Gastrocnemius medialis (tissue), 4 donors: ENCODE measurements at regions not wholly inside any gene's neighbourhood (a gene's known extent, or its start where the extent isn't known, plus 50 kb on each side); places are given as distances from the start of the nearest gene placed in this dataset.

Source experiments
- ATAC-seq, 2 donors: fragments of 150-250 bp; one replicate each; pipeline ENCODE4 v1.9.1; 2016
- DNase-seq, 2 donors: peaks; one replicate each; pipeline ENCODE4 v3.0.0-alpha.2; 2019
- H3K27ac ChIP-seq, 4 donors: fragments of 200-600 bp; sonication (generic); 1 replicate in 1 of 4; 2 replicates in 3 of 4; pipeline ENCODE4 v1.5.1; 2016 to 2018; ENCODE audit warnings: mild to moderate bottlenecking in 2 of 4, moderate library complexity in 1 of 4
- H3K27me3 ChIP-seq, 3 donors: fragments of 200-600 bp; sonication (generic) in 2 of 3; 1 replicate in 1 of 3; 2 replicates in 2 of 3; pipeline versions ENCODE4 v1.5.1 to v1.6.0; 2016 to 2019; ENCODE audit warnings: mild to moderate bottlenecking in 1 of 3, moderate library complexity in 1 of 3
- H3K36me3 ChIP-seq, 2 donors: fragments of 200-600 bp; sonication (generic) in 1 of 2; one replicate each; pipeline ENCODE4 v1.5.1; 2017 to 2018
- H3K4me1 ChIP-seq, 2 donors: fragments of 200-600 bp; sonication (generic) in 1 of 2; one replicate each; pipeline ENCODE4 v1.5.1; 2016 to 2017; ENCODE audit warnings: mild to moderate bottlenecking in 2 of 2
- H3K4me3 ChIP-seq, 4 donors: fragments of 200-600 bp; sonication (generic) in 3 of 4; 1 replicate in 1 of 4; 2 replicates in 3 of 4; pipeline ENCODE4 v1.5.1; 2016 to 2019; ENCODE audit warnings: mild to moderate bottlenecking in 2 of 4
- H3K9me3 ChIP-seq, 3 donors: fragments of 200-600 bp; sonication (generic) in 2 of 3; 1 replicate in 1 of 3; 2 replicates in 2 of 3; pipeline ENCODE4 v1.5.1; 2016 to 2019
- POLR2A ChIP-seq, 2 donors: fragments of 450-650 bp; IDR thresholded peaks; one replicate each; pipeline ENCODE4 v1.6.1; 2017; ENCODE audit warnings: antibody characterized with exemption in 2 of 2, mild to moderate bottlenecking in 2 of 2, moderate library complexity in 2 of 2
- in situ Hi-C, 4 donors: fragments of 200-750 bp; cut with MboI; loops; one replicate each; pipeline versions ENCODE4 v1.15.0 to v1.8.0; 2017; ENCODE audit warnings: low sequenced_read_pairs in 4 of 4
- intact Hi-C: fragments of 100-400 bp; cut with DNase I; formaldehyde crosslinking; loops from one replicate; pipeline ENCODE4 v1.15.1; 2023; ENCODE audit warnings: low total_unique reads
- TF ChIP-seq, protein P1 (sequence below), 5 experiments: fragments of 450-650 bp in 3 of 5; fragments of 200-600 bp in 2 of 5; sonication (generic) in 2 of 5; IDR thresholded peaks in 4 of 5; conservative IDR thresholded peaks in 1 of 5; 1 replicate in 4 of 5; 2 replicates in 1 of 5; pipeline ENCODE4 v1.5.1; 2016 to 2019; ENCODE audit warnings: antibody characterized with exemption in 5 of 5, mild to moderate bottlenecking in 3 of 5, moderate library complexity in 3 of 5

DNA sequence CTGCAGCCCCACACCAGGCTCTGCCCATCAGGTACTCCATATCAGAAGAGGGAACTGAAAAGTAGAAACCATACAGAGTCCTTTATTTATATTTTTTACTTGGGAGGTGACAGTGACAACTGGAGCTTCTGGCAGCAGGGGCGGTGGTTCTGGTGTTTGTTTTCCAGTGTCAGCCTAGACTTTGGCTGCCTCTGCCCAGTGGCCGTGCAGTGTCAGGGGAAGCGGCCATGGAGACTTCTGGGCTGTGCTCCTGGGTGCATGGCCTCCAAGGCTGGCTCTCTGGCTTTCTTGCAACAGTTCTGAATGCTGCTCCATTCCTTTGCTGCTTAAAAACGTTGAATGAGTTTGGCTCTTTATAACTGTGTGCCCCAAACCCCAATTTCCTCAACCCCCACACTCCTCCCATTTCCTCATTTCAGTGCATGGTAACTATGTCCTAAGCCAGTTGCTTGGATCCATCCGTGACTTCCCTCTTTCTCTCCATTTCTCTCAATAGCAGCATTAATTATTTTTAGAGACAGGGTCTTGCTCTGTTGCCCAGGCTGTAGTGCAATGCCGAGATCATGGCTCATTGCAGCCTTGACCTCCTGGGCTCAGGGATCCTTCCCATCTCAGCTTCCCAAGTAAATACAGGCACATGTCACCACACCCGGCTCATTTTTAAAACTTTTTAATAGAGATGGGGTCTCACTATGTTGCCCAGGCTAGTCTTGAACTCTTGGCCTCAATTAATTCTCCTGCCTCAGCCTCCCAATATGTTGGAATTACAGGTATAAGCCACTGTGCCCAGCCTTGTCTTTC is 141.1 kb upstream of the SGK1 start:
- ATAC-seq = peak; percentile 39 to 81
- no peak for TF ChIP-seq POLR2A (IDR thresholded peaks at IDR 0.05)
- TF ChIP-seq, protein P1, sequence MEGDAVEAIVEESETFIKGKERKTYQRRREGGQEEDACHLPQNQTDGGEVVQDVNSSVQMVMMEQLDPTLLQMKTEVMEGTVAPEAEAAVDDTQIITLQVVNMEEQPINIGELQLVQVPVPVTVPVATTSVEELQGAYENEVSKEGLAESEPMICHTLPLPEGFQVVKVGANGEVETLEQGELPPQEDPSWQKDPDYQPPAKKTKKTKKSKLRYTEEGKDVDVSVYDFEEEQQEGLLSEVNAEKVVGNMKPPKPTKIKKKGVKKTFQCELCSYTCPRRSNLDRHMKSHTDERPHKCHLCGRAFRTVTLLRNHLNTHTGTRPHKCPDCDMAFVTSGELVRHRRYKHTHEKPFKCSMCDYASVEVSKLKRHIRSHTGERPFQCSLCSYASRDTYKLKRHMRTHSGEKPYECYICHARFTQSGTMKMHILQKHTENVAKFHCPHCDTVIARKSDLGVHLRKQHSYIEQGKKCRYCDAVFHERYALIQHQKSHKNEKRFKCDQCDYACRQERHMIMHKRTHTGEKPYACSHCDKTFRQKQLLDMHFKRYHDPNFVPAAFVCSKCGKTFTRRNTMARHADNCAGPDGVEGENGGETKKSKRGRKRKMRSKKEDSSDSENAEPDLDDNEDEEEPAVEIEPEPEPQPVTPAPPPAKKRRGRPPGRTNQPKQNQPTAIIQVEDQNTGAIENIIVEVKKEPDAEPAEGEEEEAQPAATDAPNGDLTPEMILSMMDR (IDR thresholded peaks at IDR 0.05 in 4 of 5, conservative IDR thresholded peaks at IDR 0.05 in 1 of 5) = no peak
- peak overlapping the region; percentile 41 to 64 (median 53) for H3K27ac ChIP-seq

DNA sequence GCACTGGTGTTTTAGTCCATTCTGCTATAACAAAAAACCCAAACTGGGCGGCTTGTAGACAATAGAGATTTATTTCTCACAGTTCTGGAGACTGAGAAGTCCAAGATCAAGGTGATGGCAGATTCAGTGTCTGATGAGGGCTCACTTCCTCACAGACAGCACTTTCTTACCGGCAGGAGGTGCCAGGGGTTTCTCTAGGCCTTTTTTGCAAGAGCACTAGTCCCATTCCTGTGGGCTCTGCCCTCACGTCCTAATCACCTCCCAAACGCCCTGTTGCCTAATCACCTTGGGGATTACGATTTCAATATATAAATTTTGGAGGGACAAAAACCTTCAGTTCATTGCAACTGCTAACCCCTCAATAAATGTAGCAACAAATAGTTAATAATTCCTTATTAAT is 140.0 kb upstream of the SGK1 start:
- Histone ChIP-seq H3K27me3 (no peaks in the 10 kb centered on the region), H3K27ac (no peak overlapping the region), H3K36me3 (no peaks in the 10 kb centered on the region), H3K9me3 (no peaks in the 10 kb centered on the region), H3K4me3 (no peak overlapping the region), H3K4me1 (peaks cover 8% of the 10 kb centered on the region in 2 donors)
- TF ChIP-seq POLR2A (IDR thresholded peaks at IDR 0.05) = no peak
- TF ChIP-seq, protein P1 (IDR thresholded peaks at IDR 0.05 in 4 of 5, conservative IDR thresholded peaks at IDR 0.05 in 1 of 5) = no peak
- in situ Hi-C loops = loop anchor here in 2 of 4 donors (25.0 kb wide), 1 partner anchor 271 kb away; no protein-coding TSS in a partner anchor
- DNase-seq (no peak), ATAC-seq (no peak)
- intact Hi-C loops = no loop called here

More for the DNA sequence above, 141.1 kb upstream of the SGK1 start:
- intact Hi-C loops (no loop called here), in situ Hi-C loops (loop anchor here in 2 of 4 donors (25.0 kb wide), 1 partner anchor 272 kb away; no protein-coding TSS in a partner anchor)
- peak in 1 of 2 donors; percentile 46 for DNase-seq
- H3K4me1 ChIP-seq = peaks cover 8 to 10% of the 10 kb centered on the region in 2 donors
- no peaks in the 10 kb centered on the region for H3K27me3 ChIP-seq
- no peak overlapping the region for H3K4me3 ChIP-seq
- no peaks in the 10 kb centered on the region for H3K36me3 ChIP-seq
- H3K9me3 ChIP-seq = no peaks in the 10 kb centered on the region

DNA sequence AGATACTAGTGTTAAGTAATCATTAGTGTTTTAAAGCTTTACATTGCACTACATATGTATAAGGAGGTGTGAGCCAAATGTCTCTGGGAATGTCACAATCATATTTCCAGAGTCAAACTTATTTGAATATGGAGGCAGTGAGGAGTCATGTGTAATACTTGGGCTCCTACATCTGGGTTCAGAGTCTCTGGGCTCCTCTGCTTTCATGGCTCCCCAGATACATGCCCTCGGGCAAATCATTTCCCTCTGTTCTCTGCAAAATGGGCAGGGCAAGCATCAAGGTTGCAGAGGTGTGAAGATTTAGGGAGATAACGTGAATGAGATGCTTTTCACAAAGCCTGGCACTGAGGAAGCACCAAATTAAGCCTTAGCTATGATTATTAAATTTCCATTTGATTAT is 138.3 kb upstream of the SGK1 start:
- Histone ChIP-seq H3K4me3 (no peak overlapping the region), H3K36me3 (no peaks in the 10 kb centered on the region), H3K9me3 (no peaks in the 10 kb centered on the region), H3K4me1 (peaks cover 8% of the 10 kb centered on the region in 2 donors), H3K27ac (no peak overlapping the region), H3K27me3 (no peaks in the 10 kb centered on the region)
- intact Hi-C loops = no loop called here
- in situ Hi-C loops = loop anchor here in 2 of 4 donors (25.0 kb wide), 1 partner anchor 269 kb away; no protein-coding TSS in a partner anchor
- DNase-seq (no peak), ATAC-seq (no peak)
- TF ChIP-seq, protein P1 (IDR thresholded peaks at IDR 0.05 in 4 of 5, conservative IDR thresholded peaks at IDR 0.05 in 1 of 5) = no peak
- no peak for TF ChIP-seq POLR2A (IDR thresholded peaks at IDR 0.05)

DNA sequence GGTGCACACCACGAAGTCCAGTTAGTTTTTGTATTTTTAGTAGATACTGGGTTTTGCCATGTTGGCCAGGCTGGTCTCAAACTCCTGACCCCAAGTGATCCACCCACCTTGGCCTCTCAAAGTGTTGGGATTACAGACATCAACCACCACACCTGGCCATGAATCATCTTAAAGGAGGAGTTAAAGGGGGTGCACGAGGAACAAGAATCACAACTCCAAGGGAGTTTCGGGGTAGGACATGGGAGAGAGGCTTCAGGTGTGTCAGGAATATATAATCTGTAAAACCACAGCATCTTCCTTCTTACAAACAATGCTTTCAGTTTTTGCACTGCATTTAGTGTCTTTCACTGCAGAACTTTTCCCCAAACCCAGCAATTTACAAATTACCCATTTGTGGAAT is 137.4 kb upstream of the SGK1 start:
- intact Hi-C loops (no loop called here), in situ Hi-C loops (loop anchor here in 2 of 4 donors (25.0 kb wide), 1 partner anchor 268 kb away; no protein-coding TSS in a partner anchor)
- Histone ChIP-seq H3K27ac (no peak overlapping the region), H3K36me3 (no peaks in the 10 kb centered on the region), H3K27me3 (no peaks in the 10 kb centered on the region), H3K9me3 (no peaks in the 10 kb centered on the region), H3K4me1 (peaks cover 8% of the 10 kb centered on the region in 2 donors), H3K4me3 (no peak overlapping the region)
- TF ChIP-seq, protein P1 (IDR thresholded peaks at IDR 0.05 in 4 of 5, conservative IDR thresholded peaks at IDR 0.05 in 1 of 5) = no peak
- TF ChIP-seq POLR2A (IDR thresholded peaks at IDR 0.05) = no peak
- DNase-seq = no peak
- ATAC-seq = no peak
